ENCODE measurements at regions not wholly inside any gene's neighbourhood (a gene's known extent, or its start where the extent isn't known, plus 50 kb on each side); places are given as distances from the start of the nearest gene placed in this dataset.

DNA sequence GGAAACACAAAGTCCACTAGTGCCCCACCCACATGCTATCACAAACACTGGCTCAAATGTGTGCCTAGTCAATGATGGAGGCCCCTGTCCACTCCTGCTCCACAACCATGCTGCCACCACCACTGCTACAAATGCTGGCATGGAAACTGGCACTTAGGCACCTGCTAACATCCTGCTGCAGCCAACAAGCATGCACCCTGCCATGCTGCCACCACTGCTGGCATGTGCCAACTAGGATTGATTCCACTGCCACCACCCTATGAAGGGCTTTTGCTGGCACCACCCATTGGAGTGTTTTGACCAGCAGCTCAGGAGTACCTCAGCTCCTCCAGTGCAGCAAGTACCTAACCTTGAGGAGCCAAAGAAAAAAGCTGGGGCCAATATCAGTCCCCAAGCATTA lies 236.6 kb downstream of the CCDC59 start:
- Histone ChIP-seq H4K20me1 (ENCODE audit: insufficient read depth, low read length) (no peaks in the 10 kb centered on the region), H3K9ac (ENCODE audit: insufficient read depth, low read length, poor library complexity, severe bottlenecking) (no peak overlapping the region), H3K9me3 (replicated peaks in 1 of 2; ENCODE audit: control insufficient read depth in 1 of 2, insufficient read depth in 1 of 2, low read length in 2 of 2) (peaks cover 0 to 12% of the 10 kb centered on the region in 2 donors), H3K36me3 (replicated peaks in 1 of 2; ENCODE audit: control insufficient read depth in 1 of 2, insufficient read depth in 2 of 2, low read length in 2 of 2) (no peaks in the 10 kb centered on the region), H3K4me2 (replicated peaks; ENCODE audit: extremely low read depth, low read length, poor library complexity, severe bottlenecking) (no peak overlapping the region), H2AFZ (ENCODE audit: insufficient read depth, low read depth, low read length, poor library complexity, severe bottlenecking) (no peak overlapping the region), H3K27ac (ENCODE audit: low read depth in 1 of 2, low read length in 2 of 2) (no peak overlapping the region), H3K27me3 (ENCODE audit: control insufficient read depth in 2 of 2, insufficient read depth in 2 of 2, low read length in 2 of 2) (no peaks in the 10 kb centered on the region), H3K79me2 (ENCODE audit: insufficient read depth, low read length) (no peaks in the 10 kb centered on the region), H3K4me3 (replicated peaks in 1 of 3; ENCODE audit: low read depth in 2 of 3, low read length in 3 of 3) (no peak overlapping the region), H3K4me1 (ENCODE audit: control insufficient read depth in 1 of 2, insufficient read depth in 2 of 2, low read length in 2 of 2) (no peaks in the 10 kb centered on the region)
- H3K9me3 Mint-ChIP-seq: peaks cover 2 to 11% (median 5%) of the 10 kb centered on the region in 7 donors
- intact Hi-C loops (cut with micrococcal nuclease): no loop called here
- no peak overlapping the region for H3K4me3 Mint-ChIP-seq
- DNase-seq: no peak
- H3K27ac Mint-ChIP-seq: no peak overlapping the region
- peaks cover 0 to 2% (median 2%) of the 10 kb centered on the region in 3 donors for H3K27me3 Mint-ChIP-seq (ENCODE audit: low read depth in 3 of 3)
- no peaks in the 10 kb centered on the region for H3K4me1 Mint-ChIP-seq
- TF ChIP-seq, protein P1, sequence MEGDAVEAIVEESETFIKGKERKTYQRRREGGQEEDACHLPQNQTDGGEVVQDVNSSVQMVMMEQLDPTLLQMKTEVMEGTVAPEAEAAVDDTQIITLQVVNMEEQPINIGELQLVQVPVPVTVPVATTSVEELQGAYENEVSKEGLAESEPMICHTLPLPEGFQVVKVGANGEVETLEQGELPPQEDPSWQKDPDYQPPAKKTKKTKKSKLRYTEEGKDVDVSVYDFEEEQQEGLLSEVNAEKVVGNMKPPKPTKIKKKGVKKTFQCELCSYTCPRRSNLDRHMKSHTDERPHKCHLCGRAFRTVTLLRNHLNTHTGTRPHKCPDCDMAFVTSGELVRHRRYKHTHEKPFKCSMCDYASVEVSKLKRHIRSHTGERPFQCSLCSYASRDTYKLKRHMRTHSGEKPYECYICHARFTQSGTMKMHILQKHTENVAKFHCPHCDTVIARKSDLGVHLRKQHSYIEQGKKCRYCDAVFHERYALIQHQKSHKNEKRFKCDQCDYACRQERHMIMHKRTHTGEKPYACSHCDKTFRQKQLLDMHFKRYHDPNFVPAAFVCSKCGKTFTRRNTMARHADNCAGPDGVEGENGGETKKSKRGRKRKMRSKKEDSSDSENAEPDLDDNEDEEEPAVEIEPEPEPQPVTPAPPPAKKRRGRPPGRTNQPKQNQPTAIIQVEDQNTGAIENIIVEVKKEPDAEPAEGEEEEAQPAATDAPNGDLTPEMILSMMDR (IDR thresholded peaks at IDR 0.05): no peak
- no peaks in the 10 kb centered on the region for H3K36me3 Mint-ChIP-seq

DNA sequence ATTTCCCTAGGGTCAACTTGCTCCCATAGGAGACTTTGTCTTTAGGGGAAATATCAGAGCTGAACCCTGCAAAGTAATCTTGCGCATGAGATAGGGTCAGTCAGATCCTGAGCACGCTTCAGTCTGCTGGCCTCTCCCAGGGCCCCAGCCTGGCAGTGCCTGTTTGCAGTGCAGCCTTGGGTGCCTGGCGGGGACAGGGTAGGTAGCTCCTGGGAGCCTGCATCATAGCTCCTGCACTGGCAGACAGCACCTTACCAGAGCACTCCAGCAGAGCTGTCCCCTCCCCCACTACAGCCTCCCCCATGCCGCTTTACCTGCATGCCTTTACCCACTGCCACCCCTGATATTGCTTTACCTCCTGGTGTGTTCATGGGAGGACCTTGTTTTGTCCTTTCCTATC lies 237.3 kb downstream of the CCDC59 start:
- H3K9ac ChIP-seq (ENCODE audit: insufficient read depth, low read length, poor library complexity, severe bottlenecking): no peak overlapping the region
- H3K36me3 ChIP-seq (replicated peaks in 1 of 2; ENCODE audit: control insufficient read depth in 1 of 2, insufficient read depth in 2 of 2, low read length in 2 of 2): no peaks in the 10 kb centered on the region
- no peak overlapping the region for H3K27ac Mint-ChIP-seq
- H3K27me3 ChIP-seq (ENCODE audit: control insufficient read depth in 2 of 2, insufficient read depth in 2 of 2, low read length in 2 of 2): no peaks in the 10 kb centered on the region
- no peak overlapping the region for H3K4me3 Mint-ChIP-seq
- H3K4me1 ChIP-seq (ENCODE audit: control insufficient read depth in 1 of 2, insufficient read depth in 2 of 2, low read length in 2 of 2): no peaks in the 10 kb centered on the region
- H3K27me3 Mint-ChIP-seq (ENCODE audit: low read depth in 3 of 3): peaks cover 0 to 2% (median 2%) of the 10 kb centered on the region in 3 donors
- H3K27ac ChIP-seq (ENCODE audit: low read depth in 1 of 2, low read length in 2 of 2): no peak overlapping the region
- intact Hi-C loops (cut with micrococcal nuclease): no loop called here
- H4K20me1 ChIP-seq (ENCODE audit: insufficient read depth, low read length): no peaks in the 10 kb centered on the region
- TF ChIP-seq, protein P1 (IDR thresholded peaks at IDR 0.05): no peak
- H3K4me2 ChIP-seq (replicated peaks; ENCODE audit: extremely low read depth, low read length, poor library complexity, severe bottlenecking): no peak overlapping the region
- no peaks in the 10 kb centered on the region for H3K4me1 Mint-ChIP-seq
- DNase-seq: no peak
- H3K4me3 ChIP-seq (replicated peaks in 1 of 3; ENCODE audit: low read depth in 2 of 3, low read length in 3 of 3): no peak overlapping the region
- no peak overlapping the region for H2AFZ ChIP-seq (ENCODE audit: insufficient read depth, low read depth, low read length, poor library complexity, severe bottlenecking)
- WGBS (ENCODE audit: insufficient coverage): 96% methylated on average over 3 of the region's 4 CpGs
- H3K9me3 ChIP-seq (replicated peaks in 1 of 2; ENCODE audit: control insufficient read depth in 1 of 2, insufficient read depth in 1 of 2, low read length in 2 of 2): peaks cover 0 to 12% of the 10 kb centered on the region in 2 donors
- peaks cover 2 to 11% (median 5%) of the 10 kb centered on the region in 7 donors for H3K9me3 Mint-ChIP-seq
- no peaks in the 10 kb centered on the region for H3K36me3 Mint-ChIP-seq
- no peaks in the 10 kb centered on the region for H3K79me2 ChIP-seq (ENCODE audit: insufficient read depth, low read length)

Data from CD14-positive monocyte (primary cell).